Glomerular visceral epithelial cell (primary cell): ENCODE measurements at regions not wholly inside any gene's neighbourhood (a gene's known extent, or its start where the extent isn't known, plus 50 kb on each side); places are given as distances from the start of the nearest gene placed in this dataset.
"Not testable (repeated sequence)": the region's sequence is repeated elsewhere in the genome, so short reads cannot be mapped to it uniquely, and the experiment has no call there.

Experiments
- DNase-seq: peaks from one replicate; pipeline ENCODE4 v3.0.0-alpha.2; 2016; ENCODE audit errors: extremely low spot score

DNA sequence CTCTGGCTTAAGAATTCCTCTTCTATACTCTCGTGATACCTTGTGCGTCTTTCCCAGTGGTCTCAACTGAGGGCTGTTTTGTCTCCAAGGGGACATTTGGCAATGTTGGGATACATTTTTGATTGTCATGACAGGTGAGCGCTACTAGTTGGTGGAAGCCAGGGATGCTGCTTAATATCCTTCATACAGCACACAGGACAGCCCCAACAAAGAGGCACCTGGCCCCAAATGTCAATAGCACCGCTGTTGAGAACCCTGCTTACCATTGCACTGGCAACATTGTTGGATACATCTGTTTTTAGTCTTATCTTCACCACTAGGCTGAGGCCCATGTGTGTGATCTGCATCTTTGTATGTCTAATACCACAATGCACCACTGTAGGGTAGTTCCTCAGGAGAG, 114.1 kb downstream of the C9orf152 start:
- DNase-seq, result no peak

- DNase-seq, result no peak
Measured at GRCh38 chr9:110095161-110095595, 112.8 kb downstream of the C9orf152 start.

DNA sequence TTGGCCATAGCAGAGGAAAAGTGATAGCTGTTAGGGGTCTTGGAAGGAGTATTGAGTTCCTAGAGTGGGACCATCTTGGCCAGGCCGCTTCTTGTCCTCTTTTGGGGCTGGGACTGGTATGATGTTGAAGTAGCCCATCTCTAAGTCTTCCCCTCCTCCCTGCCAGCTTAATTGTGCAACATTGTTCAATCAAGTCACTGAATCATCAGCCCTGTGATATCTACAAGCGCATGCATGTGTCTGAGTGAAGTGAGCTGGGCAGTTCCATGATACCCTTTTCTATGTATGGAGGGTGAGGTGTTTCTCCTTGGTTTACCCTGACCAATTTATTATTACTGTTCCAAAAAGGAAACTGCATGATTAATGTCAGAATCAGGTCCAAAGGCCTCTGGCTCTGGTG, 112.2 kb downstream of the C9orf152 start:
- DNase-seq, result no peak

DNA sequence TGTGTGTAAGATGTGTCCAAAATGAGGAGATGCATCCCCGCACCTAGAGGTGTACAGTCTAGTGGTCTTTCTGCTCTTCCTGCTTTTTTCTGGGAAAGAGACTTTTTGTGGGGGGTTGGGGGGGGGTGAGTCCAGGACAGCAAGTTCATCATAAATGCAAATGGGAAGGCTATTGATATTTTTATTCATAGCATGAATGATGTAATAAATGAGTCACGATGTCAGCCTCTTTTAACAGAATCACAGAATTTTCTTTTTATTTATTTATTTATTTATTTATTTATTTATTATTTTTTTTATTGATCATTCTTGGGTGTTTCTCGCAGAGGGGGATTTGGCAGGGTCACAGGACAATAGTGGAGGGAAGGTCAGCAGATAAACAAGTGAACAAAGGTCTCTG, 111.3 kb downstream of the C9orf152 start:
- not testable (repeated sequence) for DNase-seq

- peak; percentile 33 for DNase-seq
Measured at GRCh38 chr9:110099236-110100095, 108.5 kb downstream of the C9orf152 start.

- DNase-seq, result no peak
Measured at GRCh38 chr9:110101531-110102161, 106.3 kb downstream of the C9orf152 start.

GRCh38 chr9:110103257-110103656, 104.7 kb downstream of the C9orf152 start:
- no peak for DNase-seq

DNA sequence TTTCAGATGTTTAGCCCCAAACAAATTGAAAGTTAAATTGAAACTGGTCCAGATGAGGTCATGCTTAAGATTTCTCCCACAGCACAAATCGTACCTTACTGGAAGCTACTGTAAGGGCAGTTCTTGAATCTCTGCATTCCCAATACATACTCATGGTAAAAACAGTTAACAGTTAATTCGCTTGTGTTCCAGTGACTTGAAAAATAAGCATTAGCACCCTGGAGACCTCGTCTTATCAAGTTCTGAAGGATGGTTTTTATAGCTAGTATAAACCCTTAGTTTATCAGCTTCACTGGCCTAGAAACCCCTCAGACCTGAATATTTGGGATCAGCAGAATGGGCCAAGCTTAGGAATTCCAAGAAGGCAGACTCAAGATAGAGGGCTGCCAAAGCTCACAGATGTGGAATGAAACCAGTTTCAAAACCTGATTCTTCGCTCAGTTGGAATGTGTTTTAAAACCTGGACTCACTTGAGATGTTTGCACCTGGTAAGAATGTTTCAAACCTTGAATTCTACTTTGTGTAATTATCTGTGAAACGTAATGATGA, 103.6 kb downstream of the C9orf152 start:
- DNase-seq, result peak; percentile 47

GRCh38 chr9:110105107-110105506, 102.9 kb downstream of the C9orf152 start:
- DNase-seq, result no peak

GRCh38 chr9:110106661-110107060, 101.3 kb downstream of the C9orf152 start:
- DNase-seq, result no peak

DNA sequence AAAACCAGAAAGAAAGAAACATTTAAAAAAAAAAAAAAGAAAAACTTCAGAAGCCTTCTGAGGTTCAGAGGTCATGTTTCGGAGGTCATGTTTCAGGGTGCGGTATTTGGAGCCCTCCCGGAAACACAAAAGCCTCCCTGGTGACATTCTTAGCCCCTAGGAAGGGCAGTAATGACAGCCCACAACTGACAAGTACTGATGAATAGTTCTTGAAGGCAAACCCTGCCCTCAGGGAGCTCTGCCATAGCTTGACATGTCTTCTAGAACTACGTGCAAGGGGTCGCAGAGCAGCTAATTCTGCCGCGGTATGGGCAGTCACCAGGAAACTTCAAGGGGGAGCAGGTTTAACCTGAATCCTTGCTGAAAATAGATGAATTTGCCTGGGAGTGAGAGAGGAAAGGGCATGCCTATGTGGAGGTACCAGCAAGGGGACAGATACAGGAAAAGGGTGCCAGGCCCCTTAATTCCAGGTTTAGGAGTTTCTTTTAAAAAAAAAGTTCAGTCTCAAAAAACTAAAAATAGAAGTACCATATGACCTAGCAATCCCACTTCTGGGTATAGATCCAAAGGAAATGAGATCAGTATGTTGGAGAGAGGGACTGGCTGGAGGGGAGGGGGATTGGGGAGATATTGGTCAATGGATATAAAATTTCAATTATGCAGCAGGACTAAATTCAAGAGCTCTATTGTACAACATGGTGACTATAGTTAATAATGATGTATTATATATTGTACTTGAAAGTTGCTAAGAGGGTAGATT, 98.4 kb downstream of the C9orf152 start:
- DNase-seq, result no peak

DNA sequence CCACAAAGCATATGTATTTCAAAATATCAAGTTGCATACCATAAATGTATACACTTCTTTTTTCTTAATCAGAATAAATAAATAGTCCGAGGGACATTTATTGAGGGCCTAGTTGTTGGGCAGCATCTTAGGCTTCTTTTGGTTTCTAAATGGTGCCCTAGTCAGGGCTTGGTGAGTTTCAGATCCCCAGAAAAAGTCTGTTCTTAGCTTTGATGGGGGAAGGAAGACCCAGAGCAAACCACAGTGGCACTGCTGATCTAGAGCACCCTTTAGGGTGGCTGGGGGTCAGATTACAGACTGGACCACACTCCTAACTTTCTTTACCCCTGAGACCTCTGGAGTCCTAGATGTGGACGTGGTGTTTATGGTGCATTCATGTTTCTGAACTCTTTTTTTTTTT, 97.8 kb downstream of the C9orf152 start:
- DNase-seq, result no peak

- no peak for DNase-seq
Measured at GRCh38 chr9:110111868-110112267, 96.1 kb downstream of the C9orf152 start.

DNA sequence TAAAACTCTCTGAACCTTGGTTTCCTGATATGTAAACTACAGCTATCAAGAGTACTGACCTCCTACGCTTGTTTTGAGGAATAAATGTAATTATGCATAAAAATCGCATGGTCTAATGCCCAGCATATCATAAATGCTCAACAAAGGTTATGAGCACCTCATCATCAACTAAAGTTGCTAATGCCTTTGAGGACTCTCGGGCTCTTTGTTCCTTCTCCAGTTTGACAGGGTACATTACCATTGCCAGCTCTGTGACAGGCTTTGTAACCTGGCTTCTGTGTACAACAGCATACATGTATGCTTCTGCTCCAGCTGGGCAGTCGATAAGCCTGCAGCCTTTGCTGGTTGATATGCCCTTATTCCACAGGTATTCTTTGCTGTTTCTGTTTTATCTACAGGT, 95.2 kb downstream of the C9orf152 start:
- no peak for DNase-seq

DNA sequence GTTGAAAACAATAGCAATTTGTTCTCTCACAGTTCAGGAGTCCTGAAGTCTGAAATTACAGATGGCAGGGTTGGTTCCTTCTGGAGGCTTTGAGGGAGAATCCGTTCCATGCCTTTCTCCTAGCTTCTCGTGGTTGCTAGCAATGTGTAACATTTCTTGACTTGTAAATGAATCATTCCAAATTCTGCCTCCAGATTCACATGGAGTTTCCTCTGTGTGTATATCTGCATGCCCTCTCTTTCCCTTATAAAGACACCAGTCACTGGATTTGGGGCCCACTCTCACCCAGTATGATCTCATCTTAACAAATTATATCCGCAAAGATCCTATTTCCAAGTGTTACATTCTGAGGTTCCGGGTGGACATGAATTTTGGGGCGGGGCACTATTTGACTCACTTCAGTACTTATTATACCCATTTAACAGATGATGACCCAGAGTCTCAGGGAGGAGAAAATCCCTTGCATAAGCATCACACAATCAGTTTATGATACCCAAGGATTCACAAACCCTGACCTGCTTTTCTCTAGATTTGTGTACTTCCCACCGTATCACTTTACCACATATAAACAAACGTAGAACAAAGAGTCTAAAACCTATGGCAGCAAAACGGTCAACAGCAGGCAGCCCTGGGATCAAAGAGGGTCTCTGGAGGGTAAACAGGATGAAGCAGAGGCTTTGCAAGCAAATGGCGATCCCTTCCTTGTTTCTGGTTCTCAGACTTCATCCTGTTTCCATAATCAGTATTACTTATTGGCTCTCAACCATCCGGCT, 93.7 kb downstream of the C9orf152 start:
- no peak for DNase-seq

GRCh38 chr9:110114859-110115201, 93.1 kb downstream of the C9orf152 start:
- DNase-seq, result no peak

- no peak for DNase-seq
Measured at GRCh38 chr9:110115341-110115820, 92.6 kb downstream of the C9orf152 start.

DNA sequence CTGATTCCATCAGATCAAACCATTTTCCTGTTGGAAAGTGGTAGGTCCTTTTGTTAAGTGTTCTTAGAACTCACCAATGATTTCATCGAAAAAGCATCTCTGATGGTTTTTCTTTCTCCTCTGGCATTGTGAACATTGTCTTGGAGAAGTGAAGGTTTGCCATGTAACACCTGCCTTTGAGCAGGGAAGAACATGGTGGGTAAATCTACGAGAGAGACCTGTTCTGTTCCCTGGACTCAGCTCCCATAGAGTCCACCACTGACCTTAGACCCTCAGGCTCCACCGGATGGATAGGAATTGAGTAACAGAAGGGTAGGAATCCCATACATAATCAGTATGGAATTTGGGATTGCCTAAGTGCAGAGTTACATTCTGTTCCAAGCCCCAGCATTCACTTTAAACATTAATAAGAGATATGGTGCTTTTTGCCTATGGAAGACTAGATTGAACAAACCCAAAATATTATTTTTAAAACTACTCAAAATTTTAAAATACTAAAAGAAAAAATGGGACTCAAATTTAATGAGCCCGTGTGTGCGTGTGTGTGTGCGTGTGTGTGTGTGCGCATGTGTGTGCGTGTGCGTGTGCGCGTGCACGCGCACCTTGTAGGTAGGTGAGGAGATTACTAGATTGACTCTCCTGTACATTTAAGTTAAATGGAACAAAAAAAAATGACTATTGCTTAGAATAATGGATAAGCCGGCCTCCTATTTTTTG, 92.0 kb downstream of the C9orf152 start:
- peak; percentile 63 for DNase-seq

DNA sequence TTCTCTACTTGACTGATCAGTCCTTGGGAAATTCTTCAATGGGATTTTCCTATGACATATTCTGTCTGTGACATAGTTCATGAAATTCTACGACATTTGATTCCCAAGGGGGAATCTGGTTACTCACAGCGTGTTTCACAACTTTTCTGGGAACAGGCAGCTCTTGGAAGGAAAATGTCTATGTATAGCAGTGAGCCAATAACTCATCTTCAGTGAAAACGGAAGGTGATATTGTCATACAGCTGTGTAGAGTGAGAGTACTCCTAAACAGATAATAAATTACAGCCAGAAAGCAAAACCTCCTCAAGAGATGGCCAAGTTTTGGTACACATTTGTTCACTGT, 91.4 kb downstream of the C9orf152 start:
- peak; percentile 72 for DNase-seq

DNA sequence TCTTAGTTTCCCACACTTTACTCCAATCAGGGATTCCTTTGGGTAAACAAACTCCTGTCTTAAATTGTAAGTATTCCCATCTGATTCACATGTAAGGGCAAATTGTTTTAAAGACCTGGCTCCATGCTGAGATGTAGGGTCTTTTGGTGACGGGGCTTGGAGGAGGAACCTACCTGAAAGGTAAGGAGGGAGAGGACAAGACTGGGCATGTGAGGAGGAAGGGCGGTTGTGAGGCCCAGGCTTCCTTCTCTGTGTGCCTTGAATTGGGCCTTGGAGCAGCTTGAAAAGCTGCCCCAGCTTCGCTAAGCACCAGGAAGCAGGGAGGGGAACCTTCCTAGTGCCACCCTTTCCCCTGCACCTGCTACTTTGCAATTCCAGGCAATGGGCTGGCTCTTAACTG, 86.8 kb downstream of the C9orf152 start:
- no peak for DNase-seq
